GM13976 (cell line): ENCODE measurements at regions not wholly inside any gene's neighbourhood (a gene's known extent, or its start where the extent isn't known, plus 50 kb on each side); places are given as distances from the start of the nearest gene placed in this dataset.

Experiments
- DNase-seq: peaks from one replicate; pipeline ENCODE4 v3.0.0; 2012; ENCODE audit warnings: low spot score
- CTCF ChIP-seq: IDR thresholded peaks from 2 replicates; pipeline ENCODE4 v1.5.1; 2012; ENCODE audit warnings: borderline replicate concordance, mild to moderate bottlenecking; ENCODE audit not compliant: insufficient read depth; ENCODE audit errors: extremely low read depth, missing control alignments, control extremely low read depth
- in situ Hi-C: fragments of 300-500 bp; cut with MboI; formaldehyde crosslinking; loops from one replicate; pipeline ENCODE4 v1.12.0; 2022; ENCODE audit warnings: low sequenced_read_pairs, mixed read lengths, inconsistent platforms; ENCODE audit not compliant: unreplicated experiment

DNA sequence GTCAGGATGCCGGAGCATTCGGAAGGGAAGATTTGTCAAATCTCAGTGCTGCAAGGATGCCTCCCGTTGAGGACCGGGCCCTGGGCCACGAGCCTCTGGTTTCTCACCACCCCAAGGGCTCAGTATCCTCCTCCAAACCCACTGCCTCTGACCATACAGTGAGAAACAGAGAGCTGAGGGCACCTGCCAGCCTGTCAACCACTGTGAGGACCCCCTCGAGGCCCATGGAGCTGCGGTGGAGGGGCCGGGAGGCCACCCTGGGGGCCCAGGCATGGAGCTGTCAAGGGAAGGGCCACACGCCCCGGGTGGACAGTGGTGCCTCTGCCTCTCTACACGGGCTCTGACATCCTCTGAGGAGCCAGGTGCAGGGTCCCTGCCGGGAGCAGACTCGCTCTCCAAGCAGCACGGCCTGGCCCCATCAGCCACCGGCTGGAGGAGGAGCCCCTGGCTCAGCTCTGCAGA, 248.0 kb upstream of the TCERG1L start:
- in situ Hi-C loops, result no loop called here
- no peak for TF ChIP-seq CTCF
- no peak for DNase-seq

DNA sequence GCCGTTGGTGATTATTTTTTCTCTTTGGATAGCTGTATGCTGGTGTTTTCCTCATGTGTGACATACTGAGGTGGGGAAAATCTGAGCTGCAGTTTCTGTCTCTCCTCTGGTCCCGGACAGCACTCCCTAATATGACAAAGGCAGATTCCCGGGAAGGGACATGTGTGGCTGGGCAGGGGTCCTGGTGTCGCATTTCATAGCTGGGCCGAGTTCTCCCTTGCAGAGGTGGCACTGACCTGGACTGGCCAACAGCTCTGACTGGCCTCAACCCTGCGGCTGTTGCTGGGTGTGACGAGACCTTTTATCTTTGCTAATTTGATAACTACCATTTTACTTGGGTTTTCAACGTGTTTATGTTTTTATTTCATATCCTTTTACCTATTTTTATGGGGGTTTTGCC, 248.6 kb upstream of the TCERG1L start:
- TF ChIP-seq CTCF, result no peak
- DNase-seq, result no peak
- in situ Hi-C loops, result no loop called here

- no peak for DNase-seq
- in situ Hi-C loops, result no loop called here
- TF ChIP-seq CTCF, result no peak
These were observed 249.3 kb upstream of the TCERG1L start for GRCh38 chr10:131560706-131561355.

DNA sequence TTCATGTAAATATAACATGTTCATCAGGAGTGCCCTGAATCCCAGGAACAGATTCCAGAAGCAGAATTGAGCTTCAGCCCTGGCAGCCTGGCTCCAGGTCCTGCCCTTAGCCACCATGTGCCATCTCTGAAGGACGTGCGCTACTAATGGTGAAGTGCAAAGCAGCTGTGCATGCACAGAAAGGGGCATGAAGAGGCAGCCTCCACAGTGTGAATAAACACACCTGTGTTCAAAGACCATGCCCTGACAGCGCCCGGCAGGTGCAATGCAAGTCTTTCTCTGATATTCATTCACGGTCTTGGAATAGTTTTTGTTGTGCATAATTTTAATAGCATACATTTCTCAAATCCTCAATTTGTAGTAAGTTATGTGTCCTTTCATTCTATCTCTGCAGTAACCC, 250.4 kb upstream of the TCERG1L start:
- DNase-seq, result no peak
- in situ Hi-C loops, result no loop called here
- no peak for TF ChIP-seq CTCF

DNA sequence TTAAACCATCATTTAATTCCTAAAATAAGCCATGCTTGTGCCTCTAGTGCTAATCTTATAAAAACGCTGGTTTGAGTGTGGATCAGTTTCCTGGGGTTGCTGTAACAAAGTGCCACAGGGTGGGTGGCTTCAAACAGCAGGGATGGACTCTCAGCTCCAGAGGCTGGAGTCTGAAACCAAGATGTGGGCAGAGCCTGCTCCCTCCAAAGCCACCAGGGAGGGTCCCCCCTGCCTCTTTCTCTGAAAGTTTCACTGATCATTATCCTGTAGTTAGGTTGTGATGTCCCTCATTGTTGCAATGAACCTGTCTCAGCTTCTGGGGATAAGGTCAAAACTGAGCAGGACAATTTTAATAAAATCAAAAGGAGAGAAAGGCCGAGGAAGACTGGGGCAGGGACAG, 251.9 kb upstream of the TCERG1L start:
- in situ Hi-C loops, result no loop called here
- no peak for DNase-seq
- no peak for TF ChIP-seq CTCF

- no peak for DNase-seq
- TF ChIP-seq CTCF, result no peak
- in situ Hi-C loops, result no loop called here
These were observed 256.0 kb upstream of the TCERG1L start for GRCh38 chr10:131567279-131568162.
